Kidney (tissue), 13 donors: ENCODE measurements at regions not wholly inside any gene's neighbourhood (a gene's known extent, or its start where the extent isn't known, plus 50 kb on each side); places are given as distances from the start of the nearest gene placed in this dataset.

ENCODE experiments used
- DNase-seq, 5 donors: peaks; one replicate each; pipeline ENCODE4 v3.0.0-alpha.2; 2013 to 2020
- FAIRE-seq: peaks from 2 replicates; lab custom pipeline; 2012; peaks lifted over from hg19 to GRCh38; lab: Jason Lieb, UNC
- H3K27ac ChIP-seq, 2 donors: one replicate each; pipeline ENCODE4 v1.7.0; 2013; ENCODE audit warnings: low read depth in 2 of 2, low read length in 2 of 2, inconsistent platforms in 1 of 2
- H3K27me3 ChIP-seq: one replicate; pipeline ENCODE4 v1.7.1; 2013; ENCODE audit warnings: low read length, inconsistent platforms; ENCODE audit not compliant: control insufficient read depth, insufficient read depth
- H3K36me3 ChIP-seq, 3 donors: one replicate each; pipeline versions ENCODE4 v1.7.0 to v1.7.1; 2013; ENCODE audit warnings: low read length in 3 of 3, control low read depth in 1 of 3, inconsistent platforms in 1 of 3; ENCODE audit not compliant: insufficient read depth in 3 of 3, control insufficient read depth in 2 of 3
- H3K4me1 ChIP-seq, 3 donors: one replicate each; pipeline versions ENCODE4 v1.7.0 to v1.7.1; 2013; ENCODE audit warnings: low read length in 3 of 3, inconsistent platforms in 1 of 3, low read depth in 1 of 3; ENCODE audit not compliant: control insufficient read depth in 2 of 3, insufficient read depth in 2 of 3
- H3K4me3 ChIP-seq, 3 donors: one replicate each; pipeline versions ENCODE4 v1.7.0 to v1.8.1; 2013; ENCODE audit warnings: low read length in 3 of 3, control low read depth in 1 of 3, inconsistent platforms in 1 of 3
- H3K9ac ChIP-seq, 3 donors: one replicate each; pipeline versions ENCODE4 v1.7.0 to v1.7.1; 2013; ENCODE audit warnings: low read length in 3 of 3, control low read depth in 1 of 3, inconsistent platforms in 1 of 3
- H3K9me3 ChIP-seq, 3 donors: one replicate each; pipeline versions ENCODE4 v1.7.0 to v1.7.1; 2013; ENCODE audit warnings: low read length in 3 of 3, control low read depth in 1 of 3, inconsistent platforms in 1 of 3; ENCODE audit not compliant: control insufficient read depth in 2 of 3, insufficient read depth in 1 of 3
- CTCF ChIP-seq: IDR thresholded peaks from 3 replicates; pipeline ENCODE4 v1.5.1; 2012; ENCODE audit warnings: mild to moderate bottlenecking, moderate library complexity, borderline replicate concordance; ENCODE audit not compliant: insufficient read depth; ENCODE audit errors: extremely low read depth
- intact Hi-C: fragments of 100-400 bp; cut with DNase I; formaldehyde crosslinking; loops from one replicate; pipeline ENCODE4 v1.11.1; 2022
- donor health status: control.
- donor health status: control.
- donor health status: control.
- donor health status: control.
- donor health status: control.
- donor health status: DM: yes; HTN: yes; CAD: no.
- donor health status: Normal renal cell carcinoma (clear cell type).

- intact Hi-C loops, result no loop called here
- Histone ChIP-seq H3K9me3 (no peaks in the 10 kb centered on the region), H3K4me1 (no peaks in the 10 kb centered on the region), H3K4me3 (no peak overlapping the region), H3K9ac (no peak overlapping the region), H3K36me3 (no peaks in the 10 kb centered on the region), H3K27me3 (no peaks in the 10 kb centered on the region), H3K27ac (no peak overlapping the region)
- FAIRE-seq (no peak), DNase-seq (no peak)
- no peak for TF ChIP-seq CTCF
Observed at GRCh38 chr4:45082101-45082500, 355.7 kb upstream of the GNPDA2 start.

GRCh38 chr4:45079616-45080015 lies 353.3 kb upstream of the GNPDA2 start:
- H3K4me3 ChIP-seq, result no peak overlapping the region
- no peaks in the 10 kb centered on the region for H3K4me1 ChIP-seq
- DNase-seq (no peak), FAIRE-seq (no peak)
- H3K36me3 ChIP-seq, result no peaks in the 10 kb centered on the region
- H3K9me3 ChIP-seq, result no peaks in the 10 kb centered on the region
- H3K27ac ChIP-seq, result no peak overlapping the region
- no peak overlapping the region for H3K9ac ChIP-seq
- no peaks in the 10 kb centered on the region for H3K27me3 ChIP-seq
- TF ChIP-seq CTCF, result no peak
- intact Hi-C loops, result no loop called here

- TF ChIP-seq CTCF, result no peak
- no peak for FAIRE-seq
Observed at GRCh38 chr4:45078201-45078600, 351.8 kb upstream of the GNPDA2 start.

GRCh38 chr4:45072981-45073380 lies 346.6 kb upstream of the GNPDA2 start:
- Histone ChIP-seq H3K4me3 (no peak overlapping the region), H3K27ac (no peak overlapping the region), H3K27me3 (no peaks in the 10 kb centered on the region), H3K9ac (no peak overlapping the region), H3K9me3 (no peaks in the 10 kb centered on the region), H3K36me3 (no peaks in the 10 kb centered on the region), H3K4me1 (no peaks in the 10 kb centered on the region)
- intact Hi-C loops, result no loop called here
- TF ChIP-seq CTCF, result no peak
- FAIRE-seq (no peak), DNase-seq (no peak)

More at GRCh38 chr4:45078201-45078600, 351.8 kb upstream of the GNPDA2 start:
- DNase-seq, result no peak
- no peak overlapping the region for H3K4me3 ChIP-seq
- no peaks in the 10 kb centered on the region for H3K4me1 ChIP-seq
- intact Hi-C loops, result no loop called here
- H3K27me3 ChIP-seq, result no peaks in the 10 kb centered on the region
- no peaks in the 10 kb centered on the region for H3K36me3 ChIP-seq
- H3K27ac ChIP-seq, result no peak overlapping the region
- no peak overlapping the region for H3K9ac ChIP-seq
- H3K9me3 ChIP-seq, result no peaks in the 10 kb centered on the region
